WTC11 (cell line): ENCODE measurements at regions not wholly inside any gene's neighbourhood (a gene's known extent, or its start where the extent isn't known, plus 50 kb on each side); places are given as distances from the start of the nearest gene placed in this dataset.

ENCODE experiments used
- CBFB ChIP-seq: sonication (generic); formaldehyde crosslinking; IDR thresholded peaks from 2 replicates; pipeline ENCODE4 v1.8.1; 2022; ENCODE audit warnings: mild to moderate bottlenecking, low read depth, missing genetic modification reagents
- CREB1 ChIP-seq: sonication (generic); formaldehyde crosslinking; IDR thresholded peaks from 2 replicates; pipeline ENCODE4 v1.8.0; 2023; ENCODE audit warnings: mild to moderate bottlenecking, missing genetic modification reagents
- CREM ChIP-seq: sonication (generic); formaldehyde crosslinking; IDR thresholded peaks from 2 replicates; pipeline ENCODE4 v1.8.1; 2022; ENCODE audit warnings: mild to moderate bottlenecking, missing genetic modification reagents, moderate library complexity
- MAX ChIP-seq: sonication (generic); formaldehyde crosslinking; IDR thresholded peaks from 2 replicates; pipeline ENCODE4 v1.8.0; 2022; ENCODE audit warnings: mild to moderate bottlenecking, missing genetic modification reagents
- NR1H2 ChIP-seq: sonication (generic); formaldehyde crosslinking; IDR thresholded peaks from 2 replicates; pipeline ENCODE4 v1.9.0; 2021; ENCODE audit warnings: mild to moderate bottlenecking, moderate library complexity, missing genetic modification reagents
- SP1 ChIP-seq: sonication (generic); formaldehyde crosslinking; conservative IDR thresholded peaks from 2 replicates; pipeline ENCODE4 v1.8.1; 2022; ENCODE audit warnings: missing genetic modification reagents
- TEAD1 ChIP-seq: sonication (generic); formaldehyde crosslinking; IDR thresholded peaks from 2 replicates; pipeline ENCODE4 v1.8.0; 2022; ENCODE audit warnings: mild to moderate bottlenecking, missing genetic modification reagents
- TEAD4 ChIP-seq: sonication (generic); formaldehyde crosslinking; IDR thresholded peaks from 2 replicates; pipeline ENCODE4 v1.8.0; 2022; ENCODE audit warnings: mild to moderate bottlenecking, missing genetic modification reagents
- USF2 ChIP-seq: sonication (generic); formaldehyde crosslinking; IDR thresholded peaks from 2 replicates; pipeline ENCODE4 v1.8.1; 2023; ENCODE audit warnings: mild to moderate bottlenecking, missing genetic modification reagents, moderate library complexity
- ZNF138 ChIP-seq: sonication (generic); formaldehyde crosslinking; conservative IDR thresholded peaks from 2 replicates; pipeline ENCODE4 v1.8.1; 2022; ENCODE audit warnings: mild to moderate bottlenecking, moderate library complexity, missing genetic modification reagents
- ZNF263 ChIP-seq: sonication (generic); formaldehyde crosslinking; IDR thresholded peaks from 2 replicates; pipeline ENCODE4 v1.8.1; 2022; ENCODE audit warnings: low read depth, mild to moderate bottlenecking, moderate library complexity, missing genetic modification reagents
- ZNF423 ChIP-seq: fragments of 250-450 bp; sonication (Bioruptor Pico); IDR thresholded peaks from 2 replicates; pipeline ENCODE4 v2.1.2; 2022; ENCODE audit warnings: mild to moderate bottlenecking, moderate library complexity
- TF ChIP-seq, protein P1 (sequence below): fragments of 200-600 bp; IDR thresholded peaks from 2 replicates; pipeline ENCODE4 v1.8.0; 2022; ENCODE audit warnings: antibody characterized with exemption
- TF ChIP-seq, protein P2 (sequence below): sonication (generic); formaldehyde crosslinking; IDR thresholded peaks from 2 replicates; pipeline ENCODE4 v1.8.0; 2022; ENCODE audit warnings: mild to moderate bottlenecking, missing genetic modification reagents

- TF ChIP-seq ZNF263 = no peak
- TF ChIP-seq, protein P1, sequence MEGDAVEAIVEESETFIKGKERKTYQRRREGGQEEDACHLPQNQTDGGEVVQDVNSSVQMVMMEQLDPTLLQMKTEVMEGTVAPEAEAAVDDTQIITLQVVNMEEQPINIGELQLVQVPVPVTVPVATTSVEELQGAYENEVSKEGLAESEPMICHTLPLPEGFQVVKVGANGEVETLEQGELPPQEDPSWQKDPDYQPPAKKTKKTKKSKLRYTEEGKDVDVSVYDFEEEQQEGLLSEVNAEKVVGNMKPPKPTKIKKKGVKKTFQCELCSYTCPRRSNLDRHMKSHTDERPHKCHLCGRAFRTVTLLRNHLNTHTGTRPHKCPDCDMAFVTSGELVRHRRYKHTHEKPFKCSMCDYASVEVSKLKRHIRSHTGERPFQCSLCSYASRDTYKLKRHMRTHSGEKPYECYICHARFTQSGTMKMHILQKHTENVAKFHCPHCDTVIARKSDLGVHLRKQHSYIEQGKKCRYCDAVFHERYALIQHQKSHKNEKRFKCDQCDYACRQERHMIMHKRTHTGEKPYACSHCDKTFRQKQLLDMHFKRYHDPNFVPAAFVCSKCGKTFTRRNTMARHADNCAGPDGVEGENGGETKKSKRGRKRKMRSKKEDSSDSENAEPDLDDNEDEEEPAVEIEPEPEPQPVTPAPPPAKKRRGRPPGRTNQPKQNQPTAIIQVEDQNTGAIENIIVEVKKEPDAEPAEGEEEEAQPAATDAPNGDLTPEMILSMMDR = no peak
- TF ChIP-seq TEAD1 (CRISPR knock-in tag) = no peak
- TF ChIP-seq CREM = no peak
- TF ChIP-seq SP1 (CRISPR knock-in tag) = no peak
- TF ChIP-seq, protein P2, sequence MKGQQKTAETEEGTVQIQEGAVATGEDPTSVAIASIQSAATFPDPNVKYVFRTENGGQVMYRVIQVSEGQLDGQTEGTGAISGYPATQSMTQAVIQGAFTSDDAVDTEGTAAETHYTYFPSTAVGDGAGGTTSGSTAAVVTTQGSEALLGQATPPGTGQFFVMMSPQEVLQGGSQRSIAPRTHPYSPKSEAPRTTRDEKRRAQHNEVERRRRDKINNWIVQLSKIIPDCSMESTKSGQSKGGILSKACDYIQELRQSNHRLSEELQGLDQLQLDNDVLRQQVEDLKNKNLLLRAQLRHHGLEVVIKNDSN (CRISPR knock-in tag) = no peak
- TF ChIP-seq USF2 (CRISPR knock-in tag) = no peak
- no peak for TF ChIP-seq CBFB (CRISPR knock-in tag)
- TF ChIP-seq ZNF423 (CRISPR knock-in tag) = no peak
- TF ChIP-seq MAX (CRISPR knock-in tag) = no peak
- no peak for TF ChIP-seq CREB1
- TF ChIP-seq ZNF138 (CRISPR knock-in tag) = no peak
- no peak for TF ChIP-seq NR1H2 (CRISPR knock-in tag)
- no peak for TF ChIP-seq TEAD4
Observed at GRCh38 chr7:119703895-119704294, 569.1 kb upstream of the KCND2 start.
